GM19240 (cell line): ENCODE measurements at regions not wholly inside any gene's neighbourhood (a gene's known extent, or its start where the extent isn't known, plus 50 kb on each side); places are given as distances from the start of the nearest gene placed in this dataset.
"Not testable (repeated sequence)": the region's sequence is repeated elsewhere in the genome, so short reads cannot be mapped to it uniquely, and the experiment has no call there.

ENCODE experiments used
- DNase-seq: peaks from one replicate; pipeline ENCODE4 v3.0.0; 2011; ENCODE audit warnings: low spot score; ENCODE audit not compliant: insufficient read length

DNA sequence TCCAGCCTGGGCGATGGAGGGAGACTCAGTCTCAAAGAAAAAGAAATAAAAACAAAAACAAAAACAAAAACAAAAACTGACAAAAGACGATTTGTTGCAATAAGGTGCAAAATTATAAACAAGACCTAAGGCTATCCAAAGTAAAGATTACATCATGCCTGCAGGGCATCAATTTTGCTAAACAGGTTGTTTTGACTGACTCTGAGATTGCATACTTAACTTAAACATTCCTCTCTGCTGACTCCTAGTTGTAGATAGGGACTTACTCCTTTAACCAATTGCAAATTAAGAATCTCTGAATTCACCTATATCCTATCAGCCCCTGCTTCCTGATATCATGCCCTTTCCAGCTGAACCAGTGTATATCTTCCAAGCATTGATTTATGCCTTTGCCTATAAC lies 2687.3 kb downstream of the PCDH7 start:
- DNase-seq = no peak

DNA sequence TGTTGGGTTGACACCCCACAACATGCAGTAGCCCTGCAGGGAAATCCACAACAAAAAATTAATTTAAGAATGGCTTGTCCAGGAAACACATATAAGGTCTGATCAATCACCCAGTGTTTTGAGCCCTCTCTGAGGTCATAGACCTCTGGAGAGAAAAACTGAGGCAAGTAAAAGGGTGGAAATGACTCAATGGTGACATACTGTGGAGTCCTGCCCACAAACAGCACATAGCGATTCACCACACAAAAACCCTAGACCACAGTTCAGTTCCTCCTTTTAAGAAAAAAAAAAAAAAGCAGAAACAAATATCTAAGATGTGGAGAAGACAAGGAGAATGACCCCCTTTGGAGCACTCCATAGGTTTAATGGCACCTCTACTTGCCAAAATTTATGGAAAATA lies 2691.0 kb downstream of the PCDH7 start:
- no peak for DNase-seq

DNA sequence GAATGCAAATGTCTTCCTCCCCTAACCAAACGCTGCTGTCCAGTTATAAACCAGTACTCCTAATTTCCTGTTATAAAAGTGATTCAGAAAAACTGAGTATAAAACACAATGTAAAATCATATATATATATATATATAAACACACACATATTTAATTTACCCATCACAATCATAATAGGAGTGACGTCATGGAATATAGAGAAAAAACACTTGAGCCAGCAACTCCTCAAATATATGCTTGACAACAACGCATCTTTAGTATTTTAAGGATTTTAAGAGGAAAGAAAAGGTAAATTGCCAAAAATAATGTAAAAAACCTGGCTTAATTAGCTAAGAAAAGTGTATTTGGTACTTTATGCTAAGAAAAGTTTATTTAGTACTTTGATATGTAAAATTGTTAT lies 2701.7 kb downstream of the PCDH7 start:
- DNase-seq = no peak

- DNase-seq = no peak
Observed at GRCh38 chr4:33422656-33423055, 2702.5 kb downstream of the PCDH7 start.

GRCh38 chr4:33425936-33426335 lies 2705.8 kb downstream of the PCDH7 start:
- no peak for DNase-seq

DNA sequence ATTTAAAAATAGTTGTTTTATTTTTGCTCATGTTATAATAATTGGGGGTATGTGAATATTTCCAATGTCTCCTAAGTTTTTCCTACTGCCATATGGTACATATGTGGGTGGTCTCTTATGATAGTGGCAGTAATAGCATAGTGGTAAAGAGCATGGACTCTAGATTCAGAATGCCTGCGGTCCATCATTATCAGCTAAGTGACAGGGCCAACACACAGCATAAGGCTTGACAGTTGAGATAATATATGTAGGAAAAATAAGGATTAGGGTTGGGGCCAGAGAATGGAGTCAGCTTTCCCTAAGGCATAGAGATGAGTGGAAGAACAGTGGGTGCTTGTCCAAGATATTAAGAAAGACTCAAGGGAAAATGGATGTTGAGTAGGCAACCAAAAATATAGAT lies 2707.5 kb downstream of the PCDH7 start:
- no peak for DNase-seq

- no peak for DNase-seq
Observed at GRCh38 chr4:33429971-33430370, 2709.8 kb downstream of the PCDH7 start.

DNA sequence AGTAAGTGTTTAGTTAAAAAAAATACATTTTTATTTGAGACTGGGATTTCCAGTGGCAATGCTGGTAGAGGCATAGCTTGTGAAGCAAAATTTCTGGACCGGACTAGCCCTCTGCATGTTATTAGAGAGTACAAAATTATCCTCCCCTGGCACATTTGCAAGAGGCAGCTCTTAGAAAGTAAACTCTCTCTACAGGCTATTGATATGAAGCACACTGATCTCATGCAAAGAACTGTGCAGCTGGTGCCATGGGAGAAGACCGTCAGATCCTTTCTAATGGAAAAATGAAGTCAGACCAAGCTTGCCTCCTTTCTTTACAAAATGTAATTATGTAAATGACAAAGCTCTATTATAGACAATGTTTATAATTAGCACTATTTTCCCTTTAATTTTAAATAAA lies 2717.2 kb downstream of the PCDH7 start:
- no peak for DNase-seq

DNA sequence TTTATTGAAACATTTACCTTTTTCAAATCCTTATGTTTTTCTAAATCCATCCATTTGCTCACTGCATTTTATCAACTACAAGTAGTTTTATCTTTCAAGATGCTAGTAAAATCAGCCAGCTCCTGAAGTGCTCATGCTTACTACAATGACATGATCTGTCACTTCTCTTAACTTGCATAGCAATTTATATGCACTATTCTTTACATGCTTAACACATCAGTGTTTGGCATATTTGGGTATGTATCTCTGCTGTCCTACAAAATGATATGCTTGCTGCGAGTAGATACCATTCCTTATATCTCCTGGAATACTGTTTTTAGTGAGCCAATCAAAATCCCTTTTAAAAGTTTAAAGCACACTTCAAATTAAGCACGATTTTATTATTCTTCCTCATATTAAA lies 2726.8 kb downstream of the PCDH7 start:
- DNase-seq = no peak

DNA sequence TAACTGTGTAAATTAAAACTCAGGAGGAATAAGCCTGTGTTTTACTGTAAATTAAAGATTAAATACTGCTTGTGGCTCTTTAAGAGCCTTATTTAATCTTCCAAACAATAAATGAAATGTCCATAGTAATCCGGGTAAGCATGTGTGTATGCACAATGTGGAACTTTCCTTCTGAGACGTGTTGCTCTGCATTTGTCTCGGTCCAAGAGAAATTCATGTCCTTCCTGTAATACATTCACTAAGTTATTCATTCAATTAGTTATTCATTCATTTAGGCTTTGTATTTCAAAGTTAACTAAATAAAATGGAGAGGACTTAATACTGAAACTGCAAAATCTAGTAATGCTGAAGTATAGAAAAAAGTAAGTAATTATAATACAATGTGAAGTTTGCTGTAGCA lies 2728.8 kb downstream of the PCDH7 start:
- no peak for DNase-seq

- no peak for DNase-seq
Observed at GRCh38 chr4:33453436-33453835, 2733.3 kb downstream of the PCDH7 start.

GRCh38 chr4:33453916-33454315 lies 2733.7 kb downstream of the PCDH7 start:
- no peak for DNase-seq

DNA sequence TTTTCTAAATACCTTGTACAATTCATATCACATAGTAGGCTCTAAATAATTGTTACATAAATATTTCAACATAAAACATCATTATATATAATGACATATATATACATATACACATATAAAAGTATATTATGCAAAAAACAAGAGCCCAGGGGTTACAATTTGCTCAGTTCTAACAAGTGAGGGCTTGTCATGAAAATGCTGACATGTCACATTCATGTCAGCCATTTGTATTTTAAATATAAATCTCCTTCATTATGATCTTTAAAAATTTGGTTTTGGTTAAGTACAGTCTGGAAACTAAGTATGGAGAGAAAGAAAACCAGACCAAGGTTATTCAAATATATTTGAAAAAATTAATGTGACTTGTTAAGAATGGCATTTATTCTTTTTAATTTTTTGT lies 2745.4 kb downstream of the PCDH7 start:
- DNase-seq = no peak

- no peak for DNase-seq
Observed at GRCh38 chr4:33467291-33467690, 2747.1 kb downstream of the PCDH7 start.

- no peak for DNase-seq
Observed at GRCh38 chr4:33470805-33471204, 2750.6 kb downstream of the PCDH7 start.

GRCh38 chr4:33477715-33478114 lies 2757.5 kb downstream of the PCDH7 start:
- DNase-seq = no peak

GRCh38 chr4:33482773-33483172 lies 2761.5 kb downstream of the ARAP2 start:
- no peak for DNase-seq

DNA sequence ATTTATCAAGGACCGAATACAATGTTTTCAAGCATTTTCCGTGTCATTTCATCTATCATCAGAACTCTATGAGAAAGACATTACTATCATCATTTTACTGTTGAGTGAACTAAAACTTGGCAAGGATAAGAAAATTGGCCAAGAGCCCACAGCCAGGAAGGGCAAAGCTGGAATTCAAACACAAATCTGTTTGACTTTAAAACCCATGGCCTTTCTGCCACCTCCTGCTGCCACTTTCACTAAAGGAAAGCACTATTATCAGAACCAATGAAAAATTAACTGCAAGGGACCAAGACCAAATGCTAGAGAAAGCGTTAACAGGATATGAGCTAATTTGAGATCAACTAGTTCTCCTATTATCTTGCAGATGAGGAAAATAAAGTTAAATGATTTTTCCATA lies 2759.2 kb downstream of the ARAP2 start:
- DNase-seq = no peak

DNA sequence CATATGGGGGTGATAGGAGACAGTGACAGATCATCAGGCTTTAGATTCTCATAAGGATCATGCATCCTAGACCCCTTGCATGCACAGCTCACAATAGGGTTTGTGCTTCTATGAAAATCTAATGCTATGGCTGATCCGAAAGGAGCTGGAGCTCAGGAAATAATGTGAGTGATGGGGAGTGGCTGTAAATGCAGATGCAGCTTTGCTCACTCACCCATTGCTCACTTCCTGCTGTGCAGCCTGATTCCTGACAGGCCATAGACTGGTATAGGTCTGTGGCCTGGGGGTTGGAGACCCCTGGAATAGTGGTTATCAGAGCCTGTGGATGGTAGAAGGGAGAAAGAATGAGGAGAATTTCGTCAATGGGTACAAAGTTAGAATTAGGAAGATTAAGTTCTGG lies 2751.1 kb downstream of the ARAP2 start:
- no peak for DNase-seq

DNA sequence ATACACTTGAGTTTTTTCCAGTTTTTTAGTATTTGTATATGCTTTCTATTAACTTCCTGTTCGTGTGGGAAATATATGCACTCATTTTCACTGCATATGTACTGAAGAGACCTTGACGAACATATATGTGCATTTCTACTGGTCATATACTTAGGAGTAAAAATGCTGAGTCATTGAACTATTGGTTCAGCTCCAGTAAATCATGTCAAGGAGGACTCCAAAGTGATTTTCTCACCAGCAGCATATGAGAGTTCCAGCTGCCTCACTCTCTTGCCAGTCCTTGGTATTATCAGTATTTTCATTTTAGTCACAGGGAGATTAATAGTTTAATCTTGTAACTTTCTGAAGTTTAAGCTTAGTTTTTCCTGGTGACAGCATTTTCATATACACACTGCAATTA lies 2750.2 kb downstream of the ARAP2 start:
- DNase-seq = no peak

DNA sequence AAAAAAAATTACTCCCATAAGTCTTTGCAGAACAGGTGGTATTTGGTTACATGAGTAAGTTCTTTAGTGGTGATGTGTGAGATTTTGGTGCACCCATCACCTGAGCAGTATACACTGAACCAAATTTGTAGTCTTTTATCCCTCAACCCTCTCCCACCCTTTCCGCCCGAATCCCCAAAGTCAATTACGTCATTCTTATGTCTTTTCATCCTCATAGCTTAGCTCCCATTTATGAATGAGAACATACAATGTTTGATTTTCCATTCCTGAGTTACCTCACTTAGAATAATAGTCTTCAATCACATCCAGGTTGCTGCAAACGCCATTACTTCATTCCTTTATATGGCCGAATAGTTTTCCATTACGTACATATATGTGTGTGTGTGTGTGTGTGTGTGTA lies 2742.7 kb downstream of the ARAP2 start:
- not testable (repeated sequence) for DNase-seq

DNA sequence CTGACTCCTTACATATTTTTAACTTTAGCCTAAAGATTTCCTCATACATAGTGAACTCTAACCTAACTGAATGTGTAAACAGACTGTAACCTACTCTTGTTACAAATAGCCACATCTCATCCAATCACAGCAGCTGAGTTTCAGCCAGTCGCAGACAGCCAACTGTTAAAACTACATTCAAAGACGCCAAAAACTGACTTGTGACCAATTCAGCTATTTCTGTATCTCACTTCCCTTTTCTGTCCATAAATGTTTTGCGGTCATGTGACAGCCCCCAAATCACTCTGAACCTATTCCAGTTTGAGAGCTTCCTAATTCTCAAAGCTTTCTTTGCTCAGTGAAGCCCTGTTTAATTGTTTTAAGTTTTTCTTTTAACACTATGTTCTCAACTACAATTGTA lies 2731.9 kb downstream of the ARAP2 start:
- no peak for DNase-seq

GRCh38 chr4:33518856-33519255 lies 2725.5 kb downstream of the ARAP2 start:
- DNase-seq = no peak

DNA sequence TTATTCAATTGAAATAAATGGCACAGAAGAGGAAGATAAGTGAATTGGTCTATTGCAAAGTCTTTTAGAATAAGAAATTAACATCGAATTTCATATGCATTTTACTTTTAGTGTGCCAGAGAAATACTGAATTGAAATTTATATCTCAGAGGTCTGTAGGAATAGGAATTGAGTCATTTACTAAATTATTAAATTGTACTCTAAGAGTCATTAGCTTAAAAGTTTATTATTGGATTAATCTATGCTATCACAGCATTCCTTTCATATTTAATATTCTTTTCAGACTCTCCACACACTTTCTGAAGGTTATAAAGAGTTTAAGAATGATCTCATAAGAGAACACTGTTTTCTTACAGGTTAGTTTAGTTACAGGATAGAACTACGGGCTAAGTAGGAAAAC lies 2711.5 kb downstream of the ARAP2 start:
- no peak for DNase-seq

- no peak for DNase-seq
Observed at GRCh38 chr4:33536898-33537297, 2707.4 kb downstream of the ARAP2 start.
